GM12892 (cell line): ENCODE measurements at regions not wholly inside any gene's neighbourhood (a gene's known extent, or its start where the extent isn't known, plus 50 kb on each side); places are given as distances from the start of the nearest gene placed in this dataset.

Experiments
- POLR2AphosphoS5 ChIP-seq: IDR thresholded peaks from 2 replicates; pipeline ENCODE4 v1.6.1; 2011; ENCODE audit warnings: low read depth, low read length, control low read depth
- TAF1 ChIP-seq: IDR thresholded peaks from 2 replicates; pipeline ENCODE4 v1.6.1; 2011; ENCODE audit warnings: low read depth, mild to moderate bottlenecking, control low read depth, low read length, borderline replicate concordance

DNA sequence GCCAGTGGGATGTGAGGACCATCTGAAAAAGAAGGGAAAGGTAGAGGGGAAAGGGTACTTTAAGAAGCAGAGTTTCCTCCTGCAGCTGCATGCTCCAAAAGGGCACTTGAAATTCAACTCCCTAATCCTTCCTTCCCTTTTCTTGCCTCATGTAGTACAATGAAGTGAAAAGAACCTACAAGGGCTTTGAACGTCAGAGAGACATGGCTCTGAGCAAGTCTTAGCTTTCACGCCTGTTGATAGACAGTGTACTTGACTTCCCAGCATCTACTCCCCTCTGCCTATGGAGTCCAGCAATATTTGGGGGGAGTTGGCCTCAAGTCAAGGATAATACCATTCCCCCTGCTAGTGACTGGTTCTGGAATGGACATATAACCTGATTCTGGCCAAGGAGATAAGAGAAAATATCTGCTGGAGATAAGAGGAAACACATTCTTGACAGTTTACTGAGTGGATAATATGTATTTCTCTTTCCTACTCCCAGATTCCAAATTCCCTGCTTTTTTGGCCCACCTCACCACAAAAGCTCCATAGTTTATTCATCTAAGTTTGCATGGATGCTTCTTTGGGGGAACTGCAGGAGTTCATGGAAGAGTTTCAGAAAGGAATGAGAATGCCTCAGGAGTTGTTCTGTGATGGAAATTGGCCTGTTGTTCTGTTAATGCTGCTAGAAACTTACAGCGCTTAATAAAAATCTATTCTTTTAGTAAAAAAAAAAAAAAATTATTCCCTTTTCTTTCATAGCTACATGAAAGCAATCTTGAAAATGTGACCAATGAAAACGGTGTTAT, 193.0 kb upstream of the TPM1 start:
- no peak for TF ChIP-seq POLR2AphosphoS5
- no peak for TF ChIP-seq TAF1
